ENCODE measurements at regions not wholly inside any gene's neighbourhood (a gene's known extent, or its start where the extent isn't known, plus 50 kb on each side); places are given as distances from the start of the nearest gene placed in this dataset.
"Not testable (repeated sequence)": the region's sequence is repeated elsewhere in the genome, so short reads cannot be mapped to it uniquely, and the experiment has no call there.

GRCh38 chr2:160820691-160821090 lies 327.1 kb upstream of the RBMS1 start:
- DNase-seq = no peak

GRCh38 chr2:160822006-160822405 lies 328.4 kb upstream of the RBMS1 start:
- DNase-seq = no peak

GRCh38 chr2:160825433-160825832 lies 331.8 kb upstream of the RBMS1 start:
- DNase-seq = no peak

GRCh38 chr2:160826496-160826895 lies 332.9 kb upstream of the RBMS1 start:
- DNase-seq = no peak

- DNase-seq = no peak
Observed at GRCh38 chr2:160828076-160828475, 332.2 kb upstream of the TANK start.

- not testable (repeated sequence) for DNase-seq
Observed at GRCh38 chr2:160832381-160832780, 327.8 kb upstream of the TANK start.

- DNase-seq = no peak
Observed at GRCh38 chr2:160835166-160835565, 325.1 kb upstream of the TANK start.

- DNase-seq = peak; percentile 9 to 23
Observed at GRCh38 chr2:160836755-160837154, 323.5 kb upstream of the TANK start.

- no peak for DNase-seq
Observed at GRCh38 chr2:160837416-160837815, 322.8 kb upstream of the TANK start.

GRCh38 chr2:160838147-160838546 lies 322.1 kb upstream of the TANK start:
- no peak for DNase-seq

GRCh38 chr2:160838691-160839090 lies 321.5 kb upstream of the TANK start:
- no peak for DNase-seq

GRCh38 chr2:160842286-160842685 lies 317.9 kb upstream of the TANK start:
- no peak for DNase-seq

- no peak for DNase-seq
Observed at GRCh38 chr2:160859096-160859495, 301.1 kb upstream of the TANK start.

GRCh38 chr2:160862226-160862625 lies 298.0 kb upstream of the TANK start:
- no peak for DNase-seq

- no peak for DNase-seq
Observed at GRCh38 chr2:160868891-160869290, 291.3 kb upstream of the TANK start.

GRCh38 chr2:160869411-160869810 lies 290.8 kb upstream of the TANK start:
- no peak for DNase-seq

GRCh38 chr2:160870729-160871465 lies 289.3 kb upstream of the TANK start:
- no peak for DNase-seq

GRCh38 chr2:160871953-160872352 lies 288.3 kb upstream of the TANK start:
- no peak for DNase-seq

- DNase-seq = no peak
Observed at GRCh38 chr2:160876029-160876428, 284.2 kb upstream of the TANK start.

GRCh38 chr2:160876765-160877164 lies 283.5 kb upstream of the TANK start:
- DNase-seq = no peak

GRCh38 chr2:160878618-160879017 lies 281.6 kb upstream of the TANK start:
- DNase-seq = no peak

- DNase-seq = no peak
Observed at GRCh38 chr2:160882906-160883305, 277.3 kb upstream of the TANK start.

- DNase-seq = no peak
Observed at GRCh38 chr2:160884056-160884455, 276.2 kb upstream of the TANK start.

- no peak for DNase-seq
Observed at GRCh38 chr2:160889439-160890170, 270.6 kb upstream of the TANK start.
